Activated naive CD4-positive, alpha-beta T cell treated with anti-CD3 and anti-CD28 coated beads, Interleukin-2, amount 50 U/mL, for 16 hours (primary cell): ENCODE measurements at regions not wholly inside any gene's neighbourhood (a gene's known extent, or its start where the extent isn't known, plus 50 kb on each side); places are given as distances from the start of the nearest gene placed in this dataset.
"Not testable (repeated sequence)": the region's sequence is repeated elsewhere in the genome, so short reads cannot be mapped to it uniquely, and the experiment has no call there.

Experiments used
- DNase-seq: peaks from one replicate; pipeline ENCODE4 v3.0.0-alpha.2; 2020

DNA sequence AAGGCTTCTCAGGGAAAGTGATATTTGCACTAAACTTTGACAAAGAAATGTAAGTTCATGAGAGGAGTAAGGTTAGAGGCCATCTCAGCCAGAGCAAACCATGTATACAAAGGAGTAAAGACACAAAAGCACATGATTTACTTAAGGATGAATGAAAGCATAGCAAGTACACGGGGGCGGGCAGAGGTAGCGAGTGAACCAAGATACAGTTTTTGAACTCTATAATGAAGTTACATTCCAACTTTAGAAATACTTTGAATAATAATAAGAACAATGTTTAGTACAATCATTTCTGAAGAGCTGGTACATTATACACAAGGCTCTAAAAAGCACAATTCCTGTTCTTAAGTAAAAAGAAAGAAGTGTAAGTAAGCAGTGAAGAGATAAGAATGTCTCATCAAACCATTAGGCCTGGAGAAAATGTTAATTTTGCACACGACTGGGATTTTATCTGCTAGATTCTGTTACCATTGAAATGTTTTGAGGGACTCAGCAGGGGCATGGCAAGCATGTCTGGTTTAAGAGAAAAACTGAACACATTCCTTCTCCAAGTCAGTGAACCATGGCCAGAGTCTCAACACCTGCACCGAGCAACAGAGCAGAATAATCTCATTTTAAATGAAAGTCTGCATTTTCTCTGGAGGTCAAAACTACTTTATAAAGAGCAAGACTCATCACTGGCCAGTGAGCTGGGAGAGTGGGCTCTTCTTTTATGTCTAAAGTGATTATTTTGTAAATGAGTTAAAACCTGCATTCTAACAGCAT, 147.6 kb upstream of the TRPM3 start:
- DNase-seq: no peak

DNA sequence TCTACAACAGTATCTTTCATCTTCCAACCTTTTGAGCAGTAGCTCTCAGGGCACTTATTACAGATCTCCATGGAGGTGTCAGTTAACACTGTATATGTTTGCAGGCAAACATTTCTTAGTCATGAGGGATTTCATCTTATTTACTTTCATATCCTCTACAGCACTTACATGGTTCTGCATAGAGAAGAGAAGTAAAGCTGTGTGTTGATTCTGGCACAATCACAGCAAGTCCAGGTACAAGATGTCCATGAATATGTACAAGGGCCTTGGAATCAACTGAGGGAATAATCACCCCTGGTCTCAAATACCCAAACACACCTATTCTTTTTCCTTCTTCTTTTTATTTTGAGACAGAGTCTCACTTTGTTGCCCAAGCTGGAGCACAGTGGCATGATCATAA, 142.0 kb upstream of the TRPM3 start:
- no peak for DNase-seq

DNA sequence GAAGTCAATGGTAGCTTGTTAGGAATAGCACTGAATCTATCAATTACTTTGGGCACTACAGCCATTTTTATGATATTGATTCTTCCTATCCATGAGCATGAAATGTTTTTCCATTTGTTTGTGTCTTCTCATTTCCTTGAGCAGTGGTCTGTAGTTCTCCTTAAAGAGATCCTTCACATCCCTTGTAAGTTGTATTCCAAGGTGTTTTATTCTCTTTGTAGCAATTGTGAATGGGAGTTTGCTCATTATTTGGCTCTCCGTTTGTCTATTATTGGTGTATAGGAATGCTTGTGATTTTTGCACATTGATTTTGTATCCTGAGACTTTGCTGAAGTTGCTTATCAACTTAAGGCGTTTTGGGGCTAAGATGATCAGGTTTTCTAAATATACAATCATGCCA, 139.0 kb upstream of the TRPM3 start:
- not testable (repeated sequence) for DNase-seq

DNA sequence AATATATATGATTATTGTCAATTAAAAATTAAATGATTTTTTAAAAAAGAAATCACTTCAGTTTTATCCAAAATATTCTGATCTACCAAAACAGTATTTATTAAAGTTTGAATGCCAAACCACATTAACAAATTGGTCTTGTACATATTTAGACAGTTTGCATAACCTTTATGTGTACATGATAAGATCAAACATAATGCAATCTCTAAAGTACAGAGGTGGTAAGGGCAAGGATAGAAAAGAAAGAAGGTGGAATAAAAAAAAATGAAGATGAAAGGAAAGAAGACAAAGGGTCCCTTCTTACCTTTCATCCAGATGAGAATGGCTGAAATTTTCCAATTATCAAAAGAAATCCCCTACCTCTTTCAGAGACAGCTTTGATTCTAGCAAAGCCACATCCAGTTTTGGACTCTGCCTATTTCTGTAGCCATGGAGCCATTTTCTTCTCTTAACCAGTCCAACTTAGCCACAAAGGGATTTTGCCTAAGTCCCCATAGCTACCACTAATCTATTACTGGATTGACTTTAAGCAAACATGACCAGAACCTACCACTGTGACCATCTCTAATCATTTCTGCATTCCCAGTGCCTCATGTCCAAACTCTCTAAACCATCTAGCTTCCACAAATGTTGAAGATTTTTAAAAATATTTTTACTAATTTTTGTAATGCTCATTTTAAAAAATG, 133.3 kb upstream of the TRPM3 start:
- no peak for DNase-seq

DNA sequence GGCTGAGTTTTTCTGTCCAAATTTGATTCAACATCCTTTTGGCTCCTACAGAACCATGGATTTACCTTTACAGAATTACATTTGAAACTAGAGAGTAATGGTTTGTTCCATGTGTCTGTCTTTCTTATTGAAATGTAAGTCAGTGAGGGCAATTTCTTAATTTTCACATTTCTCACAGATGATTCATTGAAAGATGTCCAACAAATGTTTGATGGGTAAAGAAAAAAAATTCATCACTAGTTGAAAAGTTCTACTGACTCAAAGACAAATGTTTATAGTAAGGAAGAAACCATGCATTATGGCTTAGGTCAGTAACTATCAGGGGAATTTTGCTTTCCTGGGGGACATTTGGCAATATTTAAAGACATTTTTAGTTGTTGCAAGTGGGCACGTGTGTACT, 131.6 kb upstream of the TRPM3 start:
- DNase-seq: no peak

DNA sequence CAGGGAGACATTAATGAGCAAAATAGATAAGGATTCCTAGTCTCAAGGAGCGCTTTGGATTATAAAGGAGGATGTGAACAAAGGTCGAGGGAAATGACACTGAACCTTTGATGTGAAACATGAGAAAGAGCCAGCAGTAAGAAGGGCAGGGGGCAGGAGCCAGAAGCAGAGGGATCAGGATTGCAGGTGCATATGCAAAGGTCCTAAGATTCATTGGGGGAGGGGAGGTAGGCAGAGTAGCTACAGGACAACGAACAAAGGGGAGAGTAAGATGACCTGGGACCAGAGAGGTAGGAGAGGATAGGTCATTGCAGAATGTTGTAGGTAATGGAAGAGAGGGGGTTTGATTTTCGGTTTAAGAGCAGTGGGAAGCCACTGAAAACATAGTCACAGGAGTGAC, 129.2 kb upstream of the TRPM3 start:
- DNase-seq: no peak

DNA sequence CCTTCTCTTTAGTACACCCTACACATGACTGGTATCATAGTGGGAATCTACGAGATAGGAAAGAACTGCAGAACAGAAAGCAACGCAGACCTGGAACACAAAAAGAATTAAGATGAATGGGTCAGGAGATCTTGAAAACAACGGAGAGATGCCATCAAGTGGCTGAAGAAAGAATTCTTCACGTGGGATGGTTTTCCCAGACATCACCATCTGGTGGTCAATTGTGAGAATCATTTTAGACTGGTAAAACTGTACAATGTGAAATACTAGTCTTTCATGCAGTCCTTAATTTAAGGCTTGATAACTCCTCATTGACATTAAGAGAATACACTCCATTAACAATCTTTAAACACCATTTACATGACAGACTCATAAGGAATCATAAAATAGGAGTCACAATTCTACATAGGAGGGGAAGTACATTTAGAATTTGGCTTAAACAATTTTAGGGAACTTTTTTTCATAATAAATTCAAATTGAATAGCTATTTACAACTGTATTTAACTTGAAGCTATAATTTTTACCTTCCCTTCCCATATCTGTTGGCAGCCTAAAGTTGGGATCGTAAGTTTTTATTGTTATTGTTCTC, 128.4 kb upstream of the TRPM3 start:
- no peak for DNase-seq

DNA sequence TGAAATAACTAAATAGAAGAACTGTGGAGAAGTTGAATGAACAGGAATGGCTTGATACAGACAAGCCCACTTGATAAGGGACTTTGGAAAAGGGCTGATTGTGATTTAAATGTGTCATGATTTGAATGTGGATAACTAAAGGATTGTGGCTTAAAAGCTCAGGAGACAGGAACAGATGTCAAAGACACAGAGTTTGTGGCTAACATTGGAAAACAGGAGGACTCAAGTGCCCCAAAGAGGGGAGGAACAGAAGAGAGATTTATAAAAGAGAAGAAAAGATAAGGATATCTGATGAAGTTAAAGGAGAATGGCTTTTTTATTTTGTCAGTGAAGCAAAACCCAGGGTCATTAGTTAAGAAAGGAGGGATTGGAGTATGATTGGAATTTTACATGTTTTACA, 124.2 kb upstream of the TRPM3 start:
- no peak for DNase-seq

DNA sequence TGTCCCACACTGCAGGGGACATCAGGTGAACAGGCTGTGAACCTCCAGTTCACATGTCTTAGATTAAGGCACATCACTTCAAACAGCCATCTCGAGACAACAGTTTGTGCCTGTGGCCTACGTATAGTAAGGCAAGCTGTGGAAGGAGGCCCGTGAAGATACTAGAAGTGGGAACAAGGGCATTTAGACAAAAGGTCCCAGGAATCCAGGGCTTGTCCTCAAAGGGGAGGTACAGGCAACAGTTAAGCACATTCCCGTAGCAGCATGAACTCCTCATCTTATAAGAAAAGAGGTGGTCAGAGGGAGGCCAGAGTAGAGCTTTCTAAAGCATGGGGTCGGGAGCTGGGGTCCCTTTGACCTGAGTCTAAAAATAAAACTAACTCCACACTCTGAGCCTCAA, 122.5 kb upstream of the TRPM3 start:
- DNase-seq: no peak

DNA sequence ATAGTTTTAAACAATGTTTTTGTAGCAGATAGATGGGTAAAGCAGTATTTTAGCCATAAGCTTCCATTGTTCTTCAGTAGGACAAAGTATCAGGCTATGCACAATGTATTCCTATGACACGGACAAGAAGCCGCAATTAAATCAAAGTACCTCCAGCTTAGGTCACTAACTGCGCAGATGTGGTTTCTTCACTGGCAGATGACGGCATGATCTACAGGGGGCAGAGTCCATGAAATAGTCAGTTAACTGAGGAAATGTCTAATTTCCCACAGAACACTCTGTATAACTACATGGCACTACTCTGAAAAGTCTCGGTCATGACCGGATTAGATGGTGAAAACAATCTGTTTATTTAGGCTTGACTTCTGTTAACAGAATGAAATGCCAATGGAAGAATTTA, 120.7 kb upstream of the TRPM3 start:
- no peak for DNase-seq

DNA sequence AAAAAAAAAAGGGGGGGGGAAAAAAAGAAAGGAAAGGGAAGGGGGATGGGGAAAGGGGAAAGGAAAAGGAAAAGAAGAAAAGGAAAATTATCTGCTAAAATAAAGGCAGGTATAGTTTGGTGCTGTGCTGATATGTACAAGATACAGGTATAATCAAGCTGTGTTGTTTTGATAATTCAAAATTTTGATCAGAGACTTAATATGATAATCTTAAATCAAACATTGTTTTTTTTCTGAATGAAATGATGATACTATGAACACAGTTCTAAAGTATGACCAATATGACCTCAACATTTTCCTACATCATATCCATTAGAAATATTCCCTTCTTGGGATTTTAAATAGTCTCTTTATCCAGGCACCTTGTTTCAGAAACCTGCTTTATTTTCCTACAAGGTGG, 115.6 kb upstream of the TRPM3 start:
- no peak for DNase-seq

DNA sequence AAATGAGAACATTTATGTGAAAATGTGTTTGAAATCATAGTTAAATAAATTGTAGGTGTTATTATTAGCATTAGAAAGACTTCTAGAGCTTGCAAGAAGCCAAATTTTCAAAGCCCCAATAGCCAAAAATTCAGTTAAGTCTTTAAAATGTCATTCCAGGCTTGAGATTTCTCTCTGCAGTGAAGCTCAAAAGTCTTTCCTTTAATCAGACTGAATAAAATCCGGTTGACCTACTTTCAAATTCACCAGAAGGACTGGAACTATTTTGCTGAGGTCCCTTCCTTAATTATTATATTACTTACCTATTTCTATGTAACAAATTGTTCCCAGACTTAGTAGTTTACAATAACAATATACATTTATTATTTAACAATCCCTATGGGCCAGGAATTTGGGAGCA, 112.2 kb upstream of the TRPM3 start:
- DNase-seq: no peak

DNA sequence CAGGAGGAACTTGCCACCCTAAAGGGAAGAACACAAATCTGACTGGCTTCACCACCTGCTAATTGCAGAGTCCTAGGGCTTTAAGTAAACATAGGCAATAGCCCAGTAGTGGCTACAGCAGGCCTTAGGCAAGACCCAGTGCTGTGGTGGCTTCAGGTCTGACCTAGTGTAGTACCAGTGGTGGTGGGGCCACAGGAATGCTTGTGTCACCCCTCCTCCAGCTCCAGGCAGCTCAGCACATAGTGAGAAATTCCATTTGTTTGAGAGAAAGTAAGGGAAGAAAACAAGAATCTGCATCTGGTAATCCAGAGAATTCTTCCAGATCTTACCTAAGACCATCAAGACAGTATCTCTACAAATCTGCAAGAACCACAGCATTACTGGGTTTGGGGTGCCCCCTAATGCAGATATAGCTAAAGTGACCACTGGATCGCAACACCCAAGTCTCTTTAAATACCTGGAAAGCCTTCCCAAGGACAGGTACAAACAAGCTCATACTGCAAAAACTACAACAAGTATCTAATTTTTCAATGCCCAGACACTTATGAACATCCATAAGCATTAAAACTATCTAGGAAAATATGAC, 102.6 kb upstream of the TRPM3 start:
- no peak for DNase-seq

DNA sequence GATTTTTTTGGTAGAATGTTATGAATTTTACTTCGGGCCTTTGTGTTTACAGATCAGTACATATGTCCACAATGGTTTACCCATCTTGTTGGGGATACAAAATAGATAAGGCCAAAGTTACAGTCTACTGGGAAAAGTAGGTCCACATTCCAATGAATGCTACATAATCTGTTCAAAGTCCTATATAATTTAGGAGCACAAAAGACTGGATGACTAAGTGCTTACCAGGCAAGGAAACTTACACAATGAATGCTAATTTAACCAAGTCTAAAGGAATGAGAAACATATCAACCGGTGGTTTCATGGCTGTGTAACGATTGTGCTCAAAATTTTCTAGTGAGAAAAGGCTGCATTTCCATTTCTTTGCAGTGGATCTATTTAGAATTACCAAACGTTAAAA, 97.4 kb upstream of the TRPM3 start:
- DNase-seq: no peak

DNA sequence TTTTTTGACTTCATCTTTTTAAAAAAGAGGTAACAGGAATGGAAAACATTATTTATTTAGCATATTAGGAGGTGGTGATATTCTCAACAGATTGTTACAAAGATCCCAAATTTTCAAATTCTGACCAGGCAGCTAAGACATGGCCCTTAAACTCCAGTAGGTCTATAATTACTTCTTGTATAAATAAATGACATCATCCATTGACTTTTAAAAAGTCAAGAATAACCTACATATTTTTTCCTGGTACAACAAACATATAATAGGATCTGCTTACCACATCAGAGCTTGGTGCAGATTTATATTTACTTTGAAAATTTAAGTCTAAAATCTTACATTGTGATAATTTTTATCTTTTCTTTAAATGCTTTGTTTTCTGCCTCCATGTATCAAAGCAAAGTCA, 92.2 kb upstream of the TRPM3 start:
- DNase-seq: no peak

DNA sequence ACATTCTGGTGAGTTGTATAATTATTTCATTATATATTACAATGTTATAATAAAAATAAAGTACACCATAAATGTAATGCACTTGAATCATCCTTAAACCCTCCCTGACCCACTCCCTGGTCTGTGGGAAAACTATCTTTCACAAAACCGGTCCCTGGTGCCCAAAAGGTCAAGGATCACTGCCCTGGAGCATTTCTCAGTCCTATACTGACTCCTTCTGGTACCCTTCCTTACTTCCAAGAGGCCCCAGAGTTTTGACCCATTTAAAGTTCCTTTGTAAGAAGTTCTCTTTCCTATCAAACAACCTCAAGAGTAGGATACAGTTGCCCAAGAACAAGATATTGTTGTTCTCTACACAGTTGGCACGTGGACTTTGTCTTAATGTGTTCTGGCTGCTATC, 88.9 kb upstream of the TRPM3 start:
- no peak for DNase-seq

DNA sequence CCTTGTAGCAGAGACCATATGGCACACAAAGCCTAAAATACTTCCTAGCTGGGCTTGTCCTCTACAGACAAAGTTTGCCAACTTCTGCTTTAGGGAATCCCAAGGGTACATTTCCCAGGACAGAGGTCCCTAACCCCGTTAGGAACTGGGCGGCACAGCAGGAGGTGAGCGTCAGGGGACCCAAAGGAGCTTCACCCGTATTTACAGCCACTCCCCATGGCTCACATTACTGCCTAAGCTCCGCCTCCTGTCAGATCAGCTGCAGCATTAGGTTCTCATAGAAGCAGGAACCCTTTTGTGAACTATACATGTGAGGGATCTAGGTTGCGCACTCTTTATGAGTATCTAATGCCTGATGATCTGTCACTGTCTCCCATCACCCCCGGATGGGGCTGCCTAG, 88.5 kb upstream of the TRPM3 start:
- DNase-seq: no peak

DNA sequence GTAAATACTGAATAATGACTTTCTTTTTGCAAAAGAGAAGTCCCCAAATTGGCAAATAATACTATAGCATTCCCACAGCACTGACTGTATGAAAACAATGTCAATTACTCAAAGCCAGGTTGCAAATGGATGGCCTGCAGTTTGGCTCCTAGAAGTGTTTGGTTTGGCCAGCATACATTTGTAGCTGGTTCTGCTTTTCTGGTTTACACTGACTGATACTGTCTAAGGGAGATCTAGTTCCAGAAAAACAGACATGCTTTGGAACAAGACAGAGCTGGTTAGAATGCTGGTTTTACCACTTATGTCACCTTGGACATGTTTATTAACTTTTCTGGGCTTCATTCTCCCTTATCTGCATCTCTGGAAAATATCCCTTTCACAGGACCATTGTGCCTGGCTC, 81.5 kb upstream of the TRPM3 start:
- DNase-seq: no peak

DNA sequence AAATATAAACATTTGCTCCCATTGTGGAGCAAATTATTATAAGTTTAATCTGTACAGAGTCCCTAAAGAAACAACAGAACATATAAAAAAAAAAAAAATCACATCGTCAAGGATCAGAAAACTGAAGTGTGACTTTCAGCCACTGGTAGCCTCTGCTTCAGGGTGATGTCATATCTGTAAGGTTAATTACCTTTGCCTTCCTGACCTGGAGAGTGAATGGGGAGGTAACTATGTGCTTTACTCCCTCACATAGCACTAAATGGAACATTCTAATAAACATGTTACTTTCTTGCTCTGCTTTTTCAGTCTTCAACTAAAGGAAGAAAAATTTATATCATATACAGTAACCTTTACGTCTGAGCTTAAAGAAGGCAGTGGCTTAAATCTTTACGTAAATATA, 70.3 kb upstream of the TRPM3 start:
- DNase-seq: no peak

DNA sequence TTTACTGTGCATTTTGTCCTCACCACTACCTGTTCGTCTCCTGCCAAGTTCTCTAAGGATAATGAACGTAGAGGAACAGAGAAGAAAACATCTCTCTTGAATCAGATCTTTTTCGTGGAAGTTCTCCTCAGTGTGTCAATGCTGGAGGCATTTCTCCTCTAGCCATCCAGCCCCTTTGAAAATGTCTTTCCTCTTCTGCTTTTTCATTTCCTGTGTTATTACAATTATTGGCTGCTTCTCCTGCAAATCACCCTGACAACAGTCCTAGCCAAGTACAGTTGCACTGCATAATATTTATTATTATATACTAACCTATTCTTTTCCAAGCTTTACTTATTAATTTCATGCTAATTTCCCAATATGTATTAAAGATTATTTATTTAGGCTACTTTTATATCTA, 61.8 kb upstream of the TRPM3 start:
- DNase-seq: no peak

DNA sequence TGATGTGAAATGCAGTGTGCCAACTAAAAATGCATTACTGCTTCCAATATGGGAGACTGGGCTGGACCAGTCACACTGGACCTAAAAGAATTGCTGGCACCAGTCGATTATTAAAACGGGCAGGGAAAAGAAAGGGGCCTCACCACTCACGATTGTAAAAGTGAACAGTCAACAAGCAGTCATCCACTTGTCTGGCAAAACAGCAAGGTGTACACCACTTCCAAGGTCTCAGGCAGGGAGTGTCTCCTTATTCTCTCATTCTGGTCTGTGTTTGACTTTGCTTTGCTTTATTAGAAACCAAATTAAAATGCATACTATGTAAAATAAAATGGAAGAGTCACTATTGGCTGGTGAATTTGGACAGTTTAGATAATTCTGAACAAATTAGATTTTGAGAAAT, 57.8 kb upstream of the TRPM3 start:
- no peak for DNase-seq

DNA sequence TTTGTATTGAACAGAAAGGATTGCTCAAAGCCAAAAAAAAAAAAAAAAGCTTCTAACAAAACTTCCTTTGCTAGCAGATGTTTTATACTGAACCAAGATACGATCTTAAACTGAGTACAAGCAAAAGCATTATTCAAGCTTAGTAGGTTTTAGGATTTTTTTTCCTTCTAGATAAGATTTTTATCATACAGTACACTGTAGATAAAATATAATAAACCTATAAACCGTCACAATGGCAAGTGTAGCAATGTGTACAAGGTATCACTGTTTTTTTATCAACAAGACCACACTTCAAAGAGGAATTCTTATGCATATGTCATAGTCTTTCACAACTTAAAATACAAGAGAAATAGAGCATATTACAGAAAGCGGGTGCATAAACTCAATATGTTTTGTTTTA, 56.5 kb upstream of the TRPM3 start:
- DNase-seq: no peak

DNA sequence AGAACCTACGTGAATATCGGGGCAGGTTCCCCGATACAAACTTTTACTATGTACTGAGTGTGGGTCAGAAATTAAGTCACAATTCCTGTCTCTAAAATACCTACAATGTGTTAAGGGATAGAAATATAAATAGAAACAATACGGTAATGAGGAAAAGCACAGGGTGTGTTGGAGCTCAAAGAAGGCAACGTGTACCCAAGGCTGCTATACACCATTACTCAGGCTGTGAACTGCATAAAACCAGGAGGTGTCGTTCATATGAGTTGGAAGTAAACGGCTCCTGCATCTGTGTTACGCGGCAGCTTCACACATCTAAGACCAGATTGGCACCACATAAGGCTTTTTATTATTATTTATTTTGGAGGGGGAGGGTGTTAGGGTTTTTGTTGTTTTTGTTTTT, 50.1 kb upstream of the TRPM3 start:
- DNase-seq: no peak
